Right lobe of liver (tissue), 4 donors: ENCODE measurements at regions not wholly inside any gene's neighbourhood (a gene's known extent, or its start where the extent isn't known, plus 50 kb on each side); places are given as distances from the start of the nearest gene placed in this dataset.

Experiments
- CTCF ChIP-seq, 4 donors: fragments of 200-600 bp in 3 of 4; fragments of 450-650 bp in 1 of 4; IDR thresholded peaks; one replicate each; pipeline versions ENCODE4 v1.5.1 to v1.8.0; 2016 to 2022; ENCODE audit warnings: antibody characterized with exemption in 4 of 4, mild to moderate bottlenecking in 2 of 4
- POLR2A ChIP-seq: fragments of 450-650 bp; IDR thresholded peaks from one replicate; pipeline ENCODE4 v1.6.1; 2017; ENCODE audit warnings: antibody characterized with exemption, mild to moderate bottlenecking
- donor health status: DM: no; HTN: no; CAD: no.
- donor health status: DM: no; HTN: no; CAD: no.
- donor health status: DM: no; HTN: yes; CAD: no.

- TF ChIP-seq CTCF (IDR thresholded peaks at IDR 0.05) (no peak), POLR2A (no peak)
These were observed 119.4 kb downstream of the HAO1 start for GRCh38 chr20:7820897-7821296.
